ENCODE measurements at regions not wholly inside any gene's neighbourhood (a gene's known extent, or its start where the extent isn't known, plus 50 kb on each side); places are given as distances from the start of the nearest gene placed in this dataset.
A peak's percentile ranks its signal among the peaks of the same experiment; 100 is the strongest.

DNA sequence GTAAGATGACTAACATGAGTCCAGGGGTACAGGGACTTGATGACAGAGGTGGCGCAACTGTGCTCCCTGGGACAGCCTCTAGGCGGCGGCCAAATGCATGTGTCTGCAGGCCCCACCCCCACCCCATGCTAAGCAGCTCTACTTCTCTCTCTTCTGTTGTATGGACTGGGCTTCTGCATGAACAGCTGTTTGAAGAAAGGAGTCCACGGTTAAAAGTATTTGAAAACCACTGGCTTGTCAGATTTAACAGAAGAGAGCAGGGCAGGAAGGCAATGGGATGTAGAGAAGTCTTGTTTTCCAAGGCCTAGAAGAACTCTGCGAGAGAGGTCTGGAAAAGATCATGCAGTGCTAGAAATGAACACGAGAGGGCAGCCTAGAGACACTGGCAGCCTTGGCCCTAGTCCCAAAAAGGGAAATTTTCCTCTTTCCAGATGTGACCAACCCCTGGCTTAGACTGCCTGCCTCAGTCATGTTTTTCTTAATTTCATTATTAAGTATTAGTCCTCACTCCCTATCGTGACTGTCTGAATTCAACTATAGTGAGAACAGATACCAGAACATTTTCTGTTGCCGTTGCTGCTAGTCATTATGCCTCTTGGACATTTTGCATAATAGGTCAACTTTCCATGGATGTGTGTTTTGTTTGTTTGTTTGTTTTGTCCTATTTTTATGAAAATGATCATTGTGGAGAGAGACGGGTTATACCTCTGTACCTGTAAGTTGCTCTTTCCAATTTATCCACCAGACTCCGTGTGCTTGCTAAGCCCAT is 265.0 kb downstream of the ADGRG6 start:
- no peak for TF ChIP-seq JUNB (IDR thresholded peaks at IDR 0.05; ENCODE audit: unreplicated experiment)
- no peak for TF ChIP-seq EZH2 (IDR thresholded peaks at IDR 0.05; ENCODE audit: low read depth, unreplicated experiment)
- no peak for TF ChIP-seq POLR2AphosphoS5 (IDR thresholded peaks at IDR 0.05; ENCODE audit: low read depth)
- TF ChIP-seq CTCF (conservative IDR thresholded peaks at IDR 0.05; ENCODE audit: low read depth in 2 of 2): peak; percentile 94
- no peak for TF ChIP-seq NANOG (IDR thresholded peaks at IDR 0.05; ENCODE audit: borderline replicate concordance)
- TF ChIP-seq REST (IDR thresholded peaks at IDR 0.05; ENCODE audit: unreplicated experiment): no peak
- TF ChIP-seq CREB1 (CRISPR knock-in tag; IDR thresholded peaks at IDR 0.05; ENCODE audit: low read depth): no peak
